MM.1S (cell line): ENCODE measurements at regions not wholly inside any gene's neighbourhood (a gene's known extent, or its start where the extent isn't known, plus 50 kb on each side); places are given as distances from the start of the nearest gene placed in this dataset.

ENCODE experiments used
- EZH2 ChIP-seq: fragments of 300-600 bp; sonication (generic); optimal IDR thresholded peaks from 2 replicates; pipeline ENCODE3; 2017; ENCODE audit warnings: low read depth, mild to moderate bottlenecking, antibody characterized with exemption, low read length, mixed read lengths
- EZH2phosphoT487 ChIP-seq: fragments of 300-600 bp; sonication (generic); IDR thresholded peaks from 2 replicates; pipeline ENCODE4 v1.6.1; 2018; ENCODE audit warnings: antibody characterized with exemption, low read length
- TF ChIP-seq, protein P1 (sequence below): fragments of 300-600 bp; sonication (generic); IDR thresholded peaks from 2 replicates; pipeline ENCODE4 v1.5.1; 2016; ENCODE audit warnings: antibody characterized with exemption, low read length, mixed read lengths

GRCh38 chr5:22998774-22999173 is 145.6 kb upstream of the CDH12 start:
- TF ChIP-seq, protein P1, sequence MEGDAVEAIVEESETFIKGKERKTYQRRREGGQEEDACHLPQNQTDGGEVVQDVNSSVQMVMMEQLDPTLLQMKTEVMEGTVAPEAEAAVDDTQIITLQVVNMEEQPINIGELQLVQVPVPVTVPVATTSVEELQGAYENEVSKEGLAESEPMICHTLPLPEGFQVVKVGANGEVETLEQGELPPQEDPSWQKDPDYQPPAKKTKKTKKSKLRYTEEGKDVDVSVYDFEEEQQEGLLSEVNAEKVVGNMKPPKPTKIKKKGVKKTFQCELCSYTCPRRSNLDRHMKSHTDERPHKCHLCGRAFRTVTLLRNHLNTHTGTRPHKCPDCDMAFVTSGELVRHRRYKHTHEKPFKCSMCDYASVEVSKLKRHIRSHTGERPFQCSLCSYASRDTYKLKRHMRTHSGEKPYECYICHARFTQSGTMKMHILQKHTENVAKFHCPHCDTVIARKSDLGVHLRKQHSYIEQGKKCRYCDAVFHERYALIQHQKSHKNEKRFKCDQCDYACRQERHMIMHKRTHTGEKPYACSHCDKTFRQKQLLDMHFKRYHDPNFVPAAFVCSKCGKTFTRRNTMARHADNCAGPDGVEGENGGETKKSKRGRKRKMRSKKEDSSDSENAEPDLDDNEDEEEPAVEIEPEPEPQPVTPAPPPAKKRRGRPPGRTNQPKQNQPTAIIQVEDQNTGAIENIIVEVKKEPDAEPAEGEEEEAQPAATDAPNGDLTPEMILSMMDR: no peak
- no peak for TF ChIP-seq EZH2
- no peak for TF ChIP-seq EZH2phosphoT487
